LoVo (cell line): ENCODE measurements at regions not wholly inside any gene's neighbourhood (a gene's known extent, or its start where the extent isn't known, plus 50 kb on each side); places are given as distances from the start of the nearest gene placed in this dataset.
A peak's percentile ranks its signal among the peaks of the same experiment; 100 is the strongest.
"Not testable (repeated sequence)": the region's sequence is repeated elsewhere in the genome, so short reads cannot be mapped to it uniquely, and the experiment has no call there.

Experiments used
- DNase-seq: peaks from one replicate; pipeline ENCODE4 v3.0.0-alpha.2; 2016; ENCODE audit warnings: low spot score

- DNase-seq = no peak
These were observed 162.8 kb downstream of the FAM174A start for GRCh38 chr5:100697970-100698369.

GRCh38 chr5:100706776-100707175, 171.6 kb downstream of the FAM174A start:
- peak; percentile 12 for DNase-seq

- no peak for DNase-seq
These were observed 173.5 kb downstream of the FAM174A start for GRCh38 chr5:100708645-100709171.

GRCh38 chr5:100709771-100710170, 174.6 kb downstream of the FAM174A start:
- DNase-seq = no peak

GRCh38 chr5:100714780-100715179, 179.6 kb downstream of the FAM174A start:
- not testable (repeated sequence) for DNase-seq

- no peak for DNase-seq
These were observed 180.4 kb downstream of the ST8SIA4 start for GRCh38 chr5:100722657-100723056.

GRCh38 chr5:100723229-100723628, 179.9 kb downstream of the ST8SIA4 start:
- DNase-seq = no peak

- DNase-seq = no peak
These were observed 177.0 kb downstream of the ST8SIA4 start for GRCh38 chr5:100726116-100726515.

- no peak for DNase-seq
These were observed 171.3 kb downstream of the ST8SIA4 start for GRCh38 chr5:100731768-100732167.

- no peak for DNase-seq
These were observed 156.4 kb downstream of the ST8SIA4 start for GRCh38 chr5:100746730-100747129.

GRCh38 chr5:100749771-100750284, 153.3 kb downstream of the ST8SIA4 start:
- no peak for DNase-seq

- no peak for DNase-seq
These were observed 147.6 kb downstream of the ST8SIA4 start for GRCh38 chr5:100755435-100755834.
